Progenitor cell of endocrine pancreas (in vitro differentiated cells): ENCODE measurements at regions not wholly inside any gene's neighbourhood (a gene's known extent, or its start where the extent isn't known, plus 50 kb on each side); places are given as distances from the start of the nearest gene placed in this dataset.

ENCODE experiments used
- DNase-seq: peaks from one replicate; pipeline ENCODE4 v3.0.0; 2021; ENCODE audit warnings: low spot score; ENCODE audit not compliant: unreplicated experiment
- H3K27ac Mint-ChIP-seq: 2 replicates; pipeline ENCODE4 v1.8.0; 2021; ENCODE audit warnings: mild to moderate bottlenecking, moderate library complexity, mixed read lengths
- H3K27me3 Mint-ChIP-seq: 2 replicates; pipeline ENCODE4 v1.8.0; 2021; ENCODE audit warnings: mixed read lengths
- H3K36me3 Mint-ChIP-seq: 2 replicates; pipeline ENCODE4 v1.8.0; 2022; ENCODE audit warnings: mixed read lengths; ENCODE audit not compliant: insufficient read depth
- H3K4me1 Mint-ChIP-seq: 2 replicates; pipeline ENCODE4 v1.8.0; 2021; ENCODE audit warnings: low read depth, mixed read lengths
- H3K4me3 Mint-ChIP-seq: 2 replicates; pipeline ENCODE4 v1.8.0; 2021; ENCODE audit warnings: low read depth, mild to moderate bottlenecking, moderate library complexity, mixed read lengths
- H3K9me3 Mint-ChIP-seq: 2 replicates; pipeline ENCODE4 v1.8.0; 2021; ENCODE audit warnings: low read depth, mixed read lengths
- CTCF ChIP-seq: fragments of 200-600 bp; sonication (generic); IDR thresholded peaks from one replicate; pipeline ENCODE4 v1.5.0; 2021; ENCODE audit warnings: antibody characterized with exemption, mild to moderate bottlenecking; ENCODE audit not compliant: unreplicated experiment

DNA sequence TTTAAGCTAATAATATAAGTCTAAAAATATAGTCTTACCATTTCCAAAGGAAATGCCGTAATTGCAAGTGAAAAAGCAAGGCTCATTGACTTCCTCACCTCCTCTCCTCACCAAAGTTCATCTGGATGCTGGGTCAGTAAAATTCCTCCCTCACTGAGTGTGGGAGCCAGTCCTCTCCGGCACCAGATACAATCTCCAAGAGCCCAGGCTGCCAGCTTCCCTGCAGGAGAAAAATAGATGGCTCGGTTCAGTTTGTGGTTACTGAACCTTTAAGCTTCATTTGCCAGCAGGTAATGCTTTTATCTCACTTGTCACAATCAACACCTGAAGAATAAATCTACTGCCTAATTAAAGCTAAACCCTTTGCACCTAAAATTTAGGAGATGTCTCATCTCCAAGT lies 115.3 kb upstream of the VLDLR start:
- no peaks in the 10 kb centered on the region for H3K36me3 Mint-ChIP-seq
- no peak overlapping the region for H3K27ac Mint-ChIP-seq
- no peaks in the 10 kb centered on the region for H3K27me3 Mint-ChIP-seq
- DNase-seq: no peak
- H3K9me3 Mint-ChIP-seq: peaks cover 21% of the 10 kb centered on the region
- TF ChIP-seq CTCF: no peak
- H3K4me3 Mint-ChIP-seq: no peak overlapping the region
- no peaks in the 10 kb centered on the region for H3K4me1 Mint-ChIP-seq

- Mint-ChIP-seq H3K36me3 (peaks cover 6% of the 10 kb centered on the region), H3K4me3 (no peak overlapping the region), H3K27me3 (no peaks in the 10 kb centered on the region), H3K9me3 (peaks cover 14% of the 10 kb centered on the region), H3K4me1 (peaks cover 2% of the 10 kb centered on the region), H3K27ac (peak overlapping the region; percentile 30)
- no peak for TF ChIP-seq CTCF
- no peak for DNase-seq
Measured at GRCh38 chr9:2523591-2523990, 98.0 kb upstream of the VLDLR start.

- Mint-ChIP-seq H3K4me3 (no peak overlapping the region), H3K36me3 (peaks cover 3% of the 10 kb centered on the region), H3K4me1 (peaks cover 2% of the 10 kb centered on the region), H3K27ac (no peak overlapping the region), H3K9me3 (peaks cover 6% of the 10 kb centered on the region), H3K27me3 (no peaks in the 10 kb centered on the region)
- DNase-seq: no peak
- no peak for TF ChIP-seq CTCF
Measured at GRCh38 chr9:2524601-2525000, 97.0 kb upstream of the VLDLR start.

- TF ChIP-seq CTCF: no peak
- Mint-ChIP-seq H3K9me3 (peaks cover 2% of the 10 kb centered on the region), H3K36me3 (peaks cover 1% of the 10 kb centered on the region), H3K27ac (no peak overlapping the region), H3K4me1 (peaks cover 2% of the 10 kb centered on the region), H3K4me3 (no peak overlapping the region), H3K27me3 (no peaks in the 10 kb centered on the region)
- no peak for DNase-seq
Measured at GRCh38 chr9:2525147-2525546, 96.4 kb upstream of the VLDLR start.

DNA sequence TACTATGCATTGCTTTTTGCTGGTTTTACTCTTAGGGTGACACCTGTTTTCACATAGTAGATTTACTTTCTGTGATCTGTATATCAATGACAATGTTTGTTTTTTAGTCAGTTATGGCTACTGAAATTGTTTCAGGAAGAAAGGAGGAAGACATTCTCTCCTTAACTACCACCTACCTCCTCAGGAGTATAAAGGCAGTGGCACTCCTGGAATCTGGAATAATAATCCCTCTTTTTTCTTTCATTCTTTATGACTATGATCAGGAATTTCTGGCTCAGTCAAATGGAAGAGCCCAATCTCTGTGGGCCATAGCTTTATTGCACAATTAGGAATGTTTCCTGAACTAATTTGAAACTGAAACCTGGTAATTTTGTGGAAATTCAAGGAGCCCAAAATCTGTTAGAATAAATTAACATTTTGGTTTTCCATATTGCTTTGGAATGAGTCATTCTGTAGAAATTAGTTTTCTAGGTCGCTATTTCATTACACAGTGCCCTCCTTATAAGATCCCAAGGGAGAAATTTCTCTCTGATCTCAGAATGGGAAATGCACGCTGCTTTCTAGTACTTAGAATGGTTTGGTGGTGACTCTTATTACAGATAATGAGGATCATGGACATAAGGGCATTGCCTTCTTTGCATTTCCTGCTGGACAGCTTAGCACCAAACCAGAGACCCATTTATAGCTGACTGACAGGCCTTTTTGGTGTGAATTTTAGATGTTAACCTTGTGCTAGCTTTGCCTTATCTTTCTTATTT lies 95.3 kb upstream of the VLDLR start:
- H3K4me1 Mint-ChIP-seq: peaks cover 2% of the 10 kb centered on the region
- no peak for TF ChIP-seq CTCF
- no peaks in the 10 kb centered on the region for H3K27me3 Mint-ChIP-seq
- no peak overlapping the region for H3K4me3 Mint-ChIP-seq
- no peak for DNase-seq
- H3K36me3 Mint-ChIP-seq: no peaks in the 10 kb centered on the region
- no peak overlapping the region for H3K27ac Mint-ChIP-seq
- H3K9me3 Mint-ChIP-seq: no peaks in the 10 kb centered on the region
